Stimulated activated CD4-positive, alpha-beta T cell treated with anti-CD3 and anti-CD28 coated beads, Interleukin-1b, Interleukin-23, amount 100 ng/mL, for 48 hours (primary cell): ENCODE measurements at regions not wholly inside any gene's neighbourhood (a gene's known extent, or its start where the extent isn't known, plus 50 kb on each side); places are given as distances from the start of the nearest gene placed in this dataset.
"Not testable (repeated sequence)": the region's sequence is repeated elsewhere in the genome, so short reads cannot be mapped to it uniquely, and the experiment has no call there.

Experiments used
- DNase-seq: peaks from one replicate; pipeline ENCODE4 v3.0.0-alpha.2; 2020

DNA sequence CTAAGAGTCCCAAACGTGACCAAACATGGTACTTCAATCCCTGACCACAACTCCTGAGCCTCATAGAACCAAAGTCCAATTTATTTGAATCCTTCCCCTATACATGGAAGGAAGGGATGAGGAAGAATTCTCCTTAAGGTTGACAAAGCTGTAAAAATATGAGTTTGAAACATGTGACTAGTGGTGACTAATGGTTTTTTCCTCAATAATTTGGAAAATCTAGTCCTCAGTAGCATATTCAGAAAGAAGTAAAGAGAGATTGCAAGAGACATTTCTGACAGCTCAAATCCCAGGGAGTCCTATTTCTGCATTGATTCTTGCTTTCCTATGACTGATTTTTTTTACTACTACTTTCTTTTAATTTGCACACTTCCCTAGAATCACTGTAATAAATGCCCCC lies 443.7 kb downstream of the FRK start:
- DNase-seq, result no peak

DNA sequence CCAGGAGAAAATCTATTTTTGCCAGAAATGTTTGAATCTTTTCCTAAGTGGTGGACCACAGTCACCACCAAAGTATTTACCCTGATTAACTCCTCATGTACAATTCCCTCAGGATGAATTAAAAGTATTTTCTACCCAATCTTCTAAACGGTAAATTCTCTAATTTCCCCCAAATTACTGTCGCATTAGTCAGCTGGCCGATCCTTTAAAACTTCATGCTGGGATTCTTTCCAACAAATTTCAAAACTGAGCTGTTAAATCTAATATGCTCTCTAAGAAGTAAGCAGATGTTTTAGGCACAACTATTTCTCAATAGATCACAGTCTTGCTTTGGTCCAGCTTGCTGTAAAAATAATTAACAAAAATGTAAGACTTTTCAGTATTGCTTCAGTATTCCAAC lies 447.2 kb downstream of the FRK start:
- no peak for DNase-seq

DNA sequence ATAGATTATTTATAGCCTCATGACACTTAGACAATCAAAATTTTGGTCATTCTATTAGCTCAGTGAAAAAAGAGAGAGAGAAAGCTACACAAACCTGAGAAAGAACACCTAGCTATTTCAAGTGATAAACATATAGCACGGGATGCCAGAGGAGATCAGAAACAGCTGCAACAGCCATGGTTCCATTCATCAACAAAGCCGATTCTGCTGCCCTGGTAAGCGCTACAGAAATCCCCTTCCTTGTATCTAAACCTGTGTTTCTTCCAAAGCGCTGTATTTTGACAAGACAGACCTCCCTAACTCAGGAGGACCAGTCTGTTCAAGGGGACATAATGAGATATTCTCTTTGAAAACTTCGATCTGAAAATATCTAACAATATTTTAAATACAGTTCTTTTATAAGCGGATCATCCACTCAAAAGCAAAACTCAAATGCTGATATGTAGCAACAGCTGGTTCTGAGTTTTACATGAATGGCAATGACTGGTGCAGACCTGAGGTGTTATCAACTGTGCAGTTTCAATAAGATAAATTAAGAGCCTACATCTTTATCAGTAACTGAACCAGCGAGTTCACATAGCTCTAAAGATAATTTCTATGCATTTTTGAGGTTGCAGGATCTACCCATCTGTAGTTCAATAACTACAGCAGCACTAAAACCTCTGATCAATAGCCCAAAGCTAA lies 447.8 kb downstream of the FRK start:
- DNase-seq, result no peak

DNA sequence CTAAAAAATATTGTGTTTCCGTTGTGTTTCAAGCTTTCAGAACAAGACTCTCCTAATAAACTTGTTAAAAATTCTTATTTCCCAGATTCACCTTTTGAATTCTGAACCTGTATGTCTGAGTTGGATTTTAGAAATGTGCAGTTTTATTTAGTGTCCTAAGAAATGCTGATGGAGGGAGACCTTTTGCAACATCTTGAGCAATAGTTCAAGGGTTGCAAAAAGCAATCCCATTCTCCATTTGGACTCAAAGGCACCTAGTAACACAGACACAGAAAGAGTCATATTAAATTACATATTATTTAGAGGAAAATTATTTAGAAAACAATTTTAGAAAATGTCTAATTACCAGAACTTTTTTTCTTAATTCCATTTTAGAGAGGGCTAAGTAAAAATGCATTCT lies 448.5 kb downstream of the FRK start:
- no peak for DNase-seq

DNA sequence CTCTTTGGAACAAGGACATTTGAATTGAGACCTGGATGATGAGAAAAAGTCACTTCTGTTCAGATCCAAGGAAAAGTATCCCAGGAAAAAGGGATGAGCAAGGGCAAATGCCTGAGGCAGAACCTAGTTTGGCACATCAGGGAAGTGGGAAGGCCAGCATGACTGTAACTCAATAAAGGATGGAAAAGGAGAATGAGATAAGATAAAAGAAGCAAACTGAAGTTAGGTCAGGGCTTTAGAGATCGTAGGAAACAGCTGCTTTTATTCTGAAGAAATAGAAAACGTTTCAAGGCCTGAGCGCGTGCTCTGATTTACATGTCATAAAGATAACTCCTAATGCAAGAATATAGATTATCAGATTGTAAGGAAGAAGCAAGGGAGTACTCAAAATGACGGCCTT lies 450.0 kb downstream of the FRK start:
- DNase-seq, result no peak

DNA sequence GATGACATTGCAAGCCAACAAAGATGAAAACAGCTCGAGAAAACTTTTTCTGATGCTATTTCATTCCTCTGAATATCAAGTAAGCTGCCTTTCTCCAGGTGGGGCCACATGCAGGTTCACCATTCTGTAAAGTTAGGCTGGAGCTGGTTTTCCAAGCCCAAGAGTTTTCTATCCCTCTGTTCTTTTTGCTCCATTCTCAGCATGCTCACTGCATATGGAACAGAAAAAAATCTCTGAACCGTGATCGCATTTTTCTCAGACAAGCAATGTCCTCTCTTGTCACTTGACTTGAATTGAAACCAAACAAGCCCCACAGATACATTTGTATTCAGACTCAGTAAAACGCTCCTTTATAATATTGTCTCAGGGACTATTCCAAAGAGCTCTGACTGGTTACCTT lies 451.6 kb downstream of the FRK start:
- DNase-seq, result no peak

DNA sequence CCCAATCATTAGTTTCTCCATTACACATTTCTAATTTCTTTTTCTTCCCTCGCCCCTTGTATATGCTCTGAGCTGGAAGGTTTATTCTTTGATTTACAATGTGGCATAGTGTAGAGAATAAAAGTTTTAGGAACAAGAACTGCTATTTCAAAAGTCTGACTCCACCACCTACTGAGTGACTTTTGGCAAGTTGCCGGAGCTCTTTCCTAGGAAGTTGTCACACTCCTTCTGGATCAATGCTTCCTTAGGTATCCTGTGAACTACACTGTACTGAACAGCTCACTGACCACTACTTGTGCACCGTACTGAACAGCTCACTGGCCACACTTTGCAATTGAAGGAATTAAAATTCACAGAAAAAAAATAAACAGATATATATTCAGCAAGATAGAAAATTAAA lies 458.2 kb downstream of the FRK start:
- DNase-seq, result no peak

DNA sequence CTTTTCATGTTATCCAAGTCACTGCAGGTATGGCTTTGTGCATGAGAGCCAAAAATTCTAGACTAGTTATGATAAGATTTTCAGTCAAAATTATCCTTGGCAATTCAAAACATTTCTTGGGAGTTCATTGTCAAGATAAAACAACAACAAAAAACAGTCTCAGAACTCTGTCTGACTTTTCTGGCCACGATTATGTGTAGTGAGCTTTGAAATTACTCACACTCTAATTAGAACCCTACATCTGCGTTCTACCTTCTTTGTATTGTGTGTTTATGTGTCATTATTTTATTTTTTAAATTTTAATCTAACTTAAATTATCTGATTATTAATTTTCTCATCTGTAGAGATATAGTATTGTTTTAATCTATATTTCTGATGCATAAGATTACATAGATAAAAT lies 459.2 kb downstream of the FRK start:
- DNase-seq, result no peak

DNA sequence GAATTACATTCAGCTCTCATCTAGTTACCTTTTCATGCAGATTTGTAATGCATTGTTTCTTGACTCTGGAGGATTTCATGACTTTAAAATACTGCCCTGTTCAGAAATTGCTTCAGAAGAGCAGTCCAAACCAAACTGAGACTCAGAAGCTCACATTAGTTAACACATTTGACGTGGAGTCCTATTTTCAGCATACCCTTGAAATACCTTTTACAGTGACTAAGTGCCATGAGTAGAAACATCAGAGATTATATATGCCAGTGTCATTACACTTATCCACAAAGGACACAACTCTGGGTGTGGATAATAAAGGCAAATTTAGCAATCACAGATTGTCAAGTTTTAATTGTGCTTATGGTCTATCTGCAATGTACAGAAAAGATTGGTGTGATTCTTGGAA lies 459.6 kb downstream of the FRK start:
- no peak for DNase-seq

DNA sequence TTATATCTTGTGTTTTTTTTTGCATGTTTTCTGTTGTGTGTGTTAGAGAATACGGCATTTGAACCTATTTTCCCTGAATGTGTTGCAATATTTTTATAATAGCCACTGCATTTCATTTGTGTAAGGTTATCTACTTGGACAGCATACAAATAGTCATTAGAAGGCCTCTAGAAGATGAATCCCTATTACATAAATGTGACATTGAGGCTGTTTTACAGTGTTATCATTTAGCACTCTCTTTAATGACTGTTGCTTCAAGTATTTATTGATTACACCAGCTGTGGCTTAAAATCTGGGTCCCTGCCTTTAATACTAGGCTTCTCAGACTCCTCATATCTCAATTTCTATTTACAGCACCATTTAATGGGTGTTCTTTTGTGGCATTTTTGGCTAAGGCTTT lies 465.8 kb downstream of the FRK start:
- no peak for DNase-seq

DNA sequence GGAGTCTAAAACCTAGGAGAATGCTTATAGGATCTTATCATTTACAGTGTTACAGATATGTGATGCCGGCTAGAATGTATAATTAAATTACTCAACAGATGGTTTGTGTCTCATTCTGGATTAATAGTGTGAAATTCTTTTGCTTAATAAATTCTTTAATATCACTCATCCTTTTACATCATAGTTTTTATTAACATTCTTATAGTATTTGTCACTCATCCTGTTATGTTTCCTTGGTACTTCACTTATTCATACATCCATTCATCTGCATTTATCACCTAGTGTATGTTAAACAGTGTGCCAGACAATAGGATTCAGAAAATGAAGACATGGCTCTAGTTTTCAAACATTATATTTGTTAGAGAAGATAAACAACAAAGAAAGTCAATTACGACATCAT lies 468.7 kb downstream of the FRK start:
- DNase-seq, result no peak

DNA sequence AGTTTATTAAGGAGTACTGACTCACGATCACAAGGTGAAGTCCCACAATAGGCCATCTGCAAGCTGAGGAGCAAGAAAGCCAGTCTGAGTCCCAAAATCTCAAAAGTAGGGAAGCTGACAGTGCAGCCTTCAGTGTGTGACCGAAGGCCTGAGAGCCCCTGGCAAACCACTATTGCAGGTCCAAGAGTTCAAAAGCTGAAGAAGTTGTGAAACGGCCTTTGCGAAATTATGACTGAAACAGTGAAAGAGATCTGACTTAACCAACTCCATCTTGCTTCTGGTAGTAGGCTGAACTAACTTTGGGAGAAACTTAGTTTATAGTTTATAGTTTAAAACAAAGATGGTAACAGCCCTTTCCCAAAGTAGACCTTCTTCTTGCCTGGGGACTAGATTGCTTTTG lies 471.6 kb downstream of the FRK start:
- not testable (repeated sequence) for DNase-seq

DNA sequence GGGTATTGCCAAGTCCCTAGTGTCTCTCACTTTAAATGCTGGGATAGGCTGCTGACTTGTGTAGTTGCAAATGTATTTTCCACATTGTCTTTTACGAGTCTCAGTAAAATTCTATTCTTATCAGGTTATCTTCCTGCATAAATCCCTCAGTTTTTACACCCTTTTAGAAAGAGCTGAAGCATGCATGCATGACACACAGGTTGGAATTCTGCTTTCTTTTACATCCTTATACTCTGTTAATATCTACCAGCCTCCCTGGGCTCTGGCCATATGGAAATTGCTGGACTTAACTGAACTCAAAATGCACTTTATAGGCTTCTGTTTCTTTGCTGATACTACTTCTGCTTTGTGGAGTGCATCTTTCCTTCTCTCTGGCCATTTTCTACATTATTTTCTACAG lies 477.4 kb downstream of the FRK start:
- DNase-seq, result no peak

DNA sequence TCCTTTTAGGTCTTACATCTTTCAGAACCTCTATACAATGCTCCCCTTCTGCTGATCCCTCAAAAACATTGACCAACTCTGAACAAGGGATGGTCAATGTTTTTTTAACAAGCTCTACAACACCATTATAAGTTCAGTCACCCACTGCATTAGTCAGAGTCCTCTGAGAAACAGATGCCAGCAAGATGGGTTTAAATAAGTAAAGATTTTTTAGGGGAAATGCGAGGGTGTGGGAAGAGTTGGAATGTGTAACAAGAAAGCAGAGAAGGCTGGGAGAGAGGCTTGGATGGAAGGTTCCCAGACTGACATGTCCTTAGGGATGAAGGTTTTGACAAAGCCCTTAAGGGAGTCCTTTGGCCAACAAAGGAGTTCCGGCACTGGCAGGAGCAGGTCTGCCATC lies 478.3 kb downstream of the FRK start:
- no peak for DNase-seq

DNA sequence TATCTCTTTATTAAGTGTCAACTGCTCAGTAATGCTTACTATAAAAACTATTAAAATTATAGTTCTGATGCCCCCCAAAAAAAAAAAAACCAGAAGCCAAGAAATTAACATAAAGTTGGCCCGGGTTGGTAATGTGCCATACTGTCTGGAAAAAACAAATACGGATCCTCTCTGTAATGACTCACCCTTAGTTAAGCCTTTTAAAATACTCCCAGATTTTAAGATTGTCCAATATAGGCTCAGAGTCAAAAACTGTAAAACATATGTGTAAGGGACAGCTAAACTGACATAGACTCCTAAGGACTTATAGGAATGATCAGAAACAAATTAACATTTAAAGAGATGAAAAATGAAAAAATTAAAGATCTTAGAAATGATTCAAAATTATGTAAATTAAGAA lies 481.1 kb downstream of the FRK start:
- not testable (repeated sequence) for DNase-seq

DNA sequence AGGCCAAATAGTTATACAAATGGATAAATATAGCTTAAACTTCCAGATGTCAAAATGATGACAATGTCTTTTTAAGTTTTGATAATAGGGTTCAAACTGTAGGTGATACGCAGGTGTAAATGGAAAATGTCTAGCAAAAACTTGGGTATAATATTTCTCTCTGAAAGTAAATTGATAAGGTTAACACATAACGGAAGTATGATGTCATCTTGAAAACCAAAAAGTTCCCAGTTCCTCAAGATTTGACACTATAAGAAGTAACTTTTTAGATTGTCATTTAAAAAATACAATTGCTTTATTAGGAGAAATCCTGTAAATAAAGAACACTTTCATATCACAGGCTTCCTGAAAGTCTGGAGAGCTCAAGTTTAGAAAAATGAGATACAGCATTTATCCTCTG lies 483.4 kb downstream of the FRK start:
- no peak for DNase-seq

DNA sequence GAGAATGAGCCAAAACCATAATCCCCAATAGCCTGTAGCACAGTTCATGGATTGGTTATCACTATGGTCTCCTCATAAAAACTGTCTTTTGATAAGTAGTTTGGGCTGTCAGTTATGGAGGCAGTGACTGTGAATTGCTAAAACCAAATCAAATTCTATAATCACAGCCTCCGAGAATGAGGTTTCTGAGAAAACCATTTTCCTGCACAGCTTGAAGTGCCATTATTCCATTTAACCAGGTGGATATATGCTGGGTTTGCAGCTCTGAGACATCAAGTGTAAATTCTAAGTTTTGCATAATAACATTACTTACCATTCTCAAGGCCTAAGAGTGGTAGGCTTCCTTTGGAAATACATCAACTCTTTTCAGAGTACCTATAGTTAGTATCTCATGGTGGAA lies 485.4 kb downstream of the FRK start:
- no peak for DNase-seq

DNA sequence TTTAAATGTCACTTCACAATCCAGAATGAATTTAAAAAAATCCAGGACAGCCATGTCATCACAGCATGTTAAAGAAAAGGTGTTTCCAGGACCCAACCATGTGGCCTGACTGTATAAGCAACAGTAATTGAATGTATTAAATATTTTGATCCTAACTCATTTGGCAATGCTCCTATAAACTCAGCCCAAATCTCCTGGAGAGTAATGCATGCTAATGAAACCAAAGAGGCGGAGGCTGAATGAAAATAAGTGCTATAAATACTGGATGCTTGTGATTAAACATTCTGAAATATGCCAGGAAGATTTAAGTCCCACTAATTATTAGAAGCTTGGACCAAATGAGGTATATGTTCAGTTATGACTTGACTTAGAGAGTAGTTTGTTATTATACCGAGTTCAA lies 486.8 kb downstream of the FRK start:
- DNase-seq, result no peak

DNA sequence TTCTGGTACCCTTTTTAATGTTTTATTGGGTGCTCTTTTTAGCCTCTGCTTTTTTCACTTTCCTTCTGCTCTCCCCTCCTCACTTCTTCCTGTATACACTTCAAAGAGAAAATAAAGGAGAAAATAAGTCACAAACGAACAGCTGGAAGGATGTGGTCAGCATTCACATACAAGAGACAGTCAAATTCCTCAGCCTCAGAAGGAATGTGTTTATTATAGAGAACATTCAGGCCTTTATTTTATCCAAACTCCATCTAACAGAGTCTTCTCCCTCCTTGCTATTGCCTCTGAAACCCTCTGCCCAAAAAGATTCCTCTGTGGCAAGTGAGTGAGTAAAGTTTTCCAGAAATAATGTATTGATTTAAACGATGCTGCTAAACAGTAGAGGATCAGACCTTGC lies 490.4 kb downstream of the FRK start:
- DNase-seq, result no peak

DNA sequence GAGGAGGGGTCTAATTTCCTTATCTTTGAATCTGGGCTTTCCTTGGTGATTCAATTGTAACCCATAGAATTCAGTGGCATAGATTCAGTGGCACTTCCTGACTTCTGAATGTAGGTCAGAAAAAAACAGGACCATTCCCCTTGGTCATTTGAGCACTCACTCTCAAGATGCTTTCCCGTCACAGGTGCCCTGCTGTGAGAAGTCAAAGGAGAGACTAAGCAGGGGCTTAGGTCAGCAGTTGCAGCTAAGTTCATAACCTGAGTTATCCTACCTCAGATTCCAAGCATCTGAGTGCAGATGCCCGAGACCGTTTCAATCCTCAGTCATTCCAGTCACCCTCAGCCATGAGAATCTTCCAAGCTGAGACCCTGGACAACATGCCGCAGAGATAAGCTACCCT lies 506.6 kb downstream of the FRK start:
- DNase-seq, result no peak

DNA sequence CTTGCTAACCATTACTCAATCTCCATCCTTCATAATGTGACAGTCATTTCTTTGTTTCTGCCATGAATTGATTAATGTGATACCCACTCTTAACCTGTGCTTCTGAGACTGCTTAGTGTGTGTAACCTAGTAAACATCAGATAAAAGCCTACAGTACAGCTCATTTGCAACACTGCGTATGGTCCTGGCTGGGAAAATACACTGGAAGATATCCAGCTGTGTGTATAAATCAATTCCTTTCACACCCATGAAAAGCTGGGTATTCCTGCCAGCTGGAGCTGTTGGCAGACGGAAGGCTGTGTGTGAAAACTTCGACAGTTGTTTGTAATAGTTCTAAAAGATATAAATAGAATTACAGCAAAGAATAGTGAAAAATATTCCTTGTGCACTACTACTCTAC lies 509.2 kb downstream of the FRK start:
- DNase-seq, result no peak

DNA sequence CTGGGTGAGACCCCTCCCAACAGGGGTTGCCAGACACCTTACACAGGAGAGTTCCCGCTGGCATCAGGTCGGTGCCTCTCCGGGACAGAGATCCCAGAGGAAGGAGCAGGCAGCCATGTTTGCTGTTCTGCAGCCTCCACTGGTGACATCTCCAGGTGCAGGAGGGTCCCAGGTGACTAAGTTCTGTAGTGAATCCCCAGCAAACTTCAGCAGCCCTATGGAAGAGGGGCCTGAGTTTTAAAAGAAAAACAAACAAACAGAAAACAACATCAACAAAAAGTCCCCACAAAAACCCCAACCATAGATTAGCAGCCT lies 515.1 kb downstream of the FRK start:
- no peak for DNase-seq

DNA sequence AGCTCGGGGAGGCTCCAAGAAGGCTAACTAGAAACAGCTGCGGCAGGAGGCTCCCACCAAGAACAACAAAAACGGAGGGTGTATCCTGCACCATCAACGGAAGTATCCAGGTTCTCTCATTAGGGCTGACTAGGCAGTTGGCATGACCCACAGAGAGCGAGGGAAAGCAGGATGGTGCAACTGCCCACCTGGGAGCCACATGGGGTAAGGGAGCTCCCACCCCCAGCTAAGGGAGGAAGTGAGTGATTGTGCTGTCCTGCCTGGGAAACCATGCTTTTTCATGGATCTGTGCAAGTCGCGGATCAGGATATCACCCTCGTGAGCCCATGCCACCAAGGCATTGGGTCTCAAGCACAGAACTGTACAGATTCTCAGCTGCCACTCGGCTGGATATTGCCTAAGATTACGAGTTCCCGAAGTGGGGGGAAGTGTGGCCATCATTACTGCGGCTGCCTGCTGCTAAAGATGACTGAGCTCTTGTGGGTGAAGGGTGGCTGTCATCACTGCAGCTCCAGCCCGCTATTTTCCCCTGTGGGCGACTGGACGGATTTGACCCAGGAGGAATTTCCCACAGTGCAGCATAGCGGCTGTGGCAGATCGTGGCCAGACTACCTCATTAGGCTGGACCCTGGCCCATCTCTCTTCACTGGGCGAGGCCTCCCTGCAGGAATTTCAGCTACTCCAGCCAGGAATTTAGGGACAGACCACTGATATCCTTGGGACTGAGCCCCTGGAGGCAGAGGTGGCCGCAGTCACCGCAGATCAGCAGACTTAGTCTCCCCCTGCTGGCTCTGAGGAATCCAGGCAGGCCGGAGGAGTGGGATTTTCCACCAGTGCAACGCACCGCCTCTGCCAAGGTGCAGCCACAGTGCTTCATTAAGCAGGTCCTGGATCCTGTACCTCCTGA lies 515.7 kb downstream of the FRK start:
- no peak for DNase-seq

DNA sequence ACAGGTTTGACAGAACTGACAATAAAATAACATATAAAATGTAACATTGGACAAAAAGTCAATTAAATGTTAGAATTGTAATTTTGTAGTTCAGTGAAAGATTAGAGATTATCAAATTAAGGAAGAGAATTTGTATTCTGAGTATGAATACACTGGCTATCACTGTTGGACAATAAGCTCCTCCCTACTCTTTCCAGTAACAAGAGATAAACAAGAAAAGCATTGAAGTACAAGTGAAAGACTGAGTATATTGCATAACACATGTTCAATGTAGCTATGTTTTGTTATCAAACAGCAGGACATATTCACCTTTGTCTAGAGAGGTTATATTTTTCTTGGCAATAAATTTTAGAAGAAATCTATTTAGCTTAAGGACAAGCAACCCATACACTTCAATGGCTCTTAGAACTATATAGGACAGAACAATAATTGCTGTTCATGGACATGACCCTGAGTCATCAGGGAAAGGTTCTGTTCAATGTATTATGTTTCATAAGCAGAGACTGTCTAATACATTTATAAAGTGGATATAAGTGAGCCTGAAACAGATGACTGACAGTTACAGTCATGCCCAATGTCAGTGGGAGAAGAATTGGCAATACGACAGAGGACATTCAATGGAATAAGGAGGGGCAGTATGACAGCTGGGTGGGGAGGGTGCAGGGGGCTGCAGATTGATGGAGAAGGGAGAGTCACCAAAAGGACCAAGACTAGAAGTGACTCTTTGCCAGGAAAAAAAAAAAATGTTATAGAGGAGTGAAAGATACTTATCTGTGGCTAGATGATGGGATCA lies 520.4 kb downstream of the FRK start:
- no peak for DNase-seq
